Heart left ventricle (tissue), 16 donors: ENCODE measurements at regions not wholly inside any gene's neighbourhood (a gene's known extent, or its start where the extent isn't known, plus 50 kb on each side); places are given as distances from the start of the nearest gene placed in this dataset.
"Not testable (repeated sequence)": the region's sequence is repeated elsewhere in the genome, so short reads cannot be mapped to it uniquely, and the experiment has no call there.

Source experiments
- ATAC-seq, 4 donors: fragments of 200-7000 bp; cut with Tn5 transposase; one replicate each; pipeline ENCODE4 v1.9.1; 2020 to 2022; ENCODE audit warnings: moderate library complexity in 4 of 4, mild to moderate bottlenecking in 3 of 4, moderate number of reproducible peaks in 1 of 4
- DNase-seq, 5 donors: peaks; one replicate each; pipeline ENCODE4 v3.0.0-alpha.2; 2020
- H3K27ac ChIP-seq, 12 donors: fragments of 200-600 bp; sonication (generic) in 4 of 12; one replicate each; pipeline versions ENCODE4 v1.5.0 to v1.8.0; 2016 to 2022; ENCODE audit warnings: mild to moderate bottlenecking in 2 of 12
- H3K27me3 ChIP-seq, 9 donors: fragments of 200-600 bp; sonication (generic) in 2 of 9; one replicate each; pipeline versions ENCODE4 v1.5.1 to v1.8.0; 2016 to 2022; ENCODE audit warnings: mild to moderate bottlenecking in 3 of 9
- H3K36me3 ChIP-seq, 9 donors: fragments of 200-600 bp; sonication (generic) in 2 of 9; one replicate each; pipeline versions ENCODE4 v1.5.0 to v1.8.0; 2018 to 2022; ENCODE audit warnings: mild to moderate bottlenecking in 2 of 9
- H3K4me1 ChIP-seq, 12 donors: fragments of 200-600 bp; sonication (generic) in 4 of 12; one replicate each; pipeline versions ENCODE4 v1.5.0 to v1.8.0; 2016 to 2022; ENCODE audit warnings: mild to moderate bottlenecking in 3 of 12
- H3K4me3 ChIP-seq, 12 donors: fragments of 200-600 bp; sonication (generic) in 4 of 12; one replicate each; pipeline versions ENCODE4 v1.5.0 to v1.8.0; 2017 to 2022; ENCODE audit warnings: mild to moderate bottlenecking in 9 of 12, moderate library complexity in 4 of 12
- H3K9me3 ChIP-seq, 12 donors: fragments of 200-600 bp; sonication (generic) in 4 of 12; one replicate each; pipeline versions ENCODE4 v1.5.0 to v1.8.0; 2016 to 2022; ENCODE audit warnings: mild to moderate bottlenecking in 1 of 12
- CTCF ChIP-seq, 12 donors: fragments of 200-600 bp; sonication (generic) in 4 of 12; IDR thresholded peaks; one replicate each; pipeline versions ENCODE4 v1.5.0 to v1.8.0; 2018 to 2022; ENCODE audit warnings: antibody characterized with exemption in 12 of 12, mild to moderate bottlenecking in 5 of 12
- POLR2A ChIP-seq, 2 donors: fragments of 450-650 bp; IDR thresholded peaks; one replicate each; pipeline ENCODE4 v1.6.1; 2017; ENCODE audit warnings: antibody characterized with exemption in 2 of 2, mild to moderate bottlenecking in 2 of 2, moderate library complexity in 2 of 2
- WGBS, 4 donors: extraction: QIAGEN DNeasy Blood & Tissue Kit in 2 of 4; methylation state at CpG; one replicate each; pipeline versions ENCODE4 v1.1.5 to v1.1.7; 2013 to 2018; 5-methylcytosine and 5-hydroxymethylcytosine counted together
- intact Hi-C, 10 donors: fragments of 100-400 bp; cut with DNase I; formaldehyde crosslinking; loops; one replicate each; pipeline versions ENCODE4 v1.11.1 to v1.14.2; 2022
- donor health status: ischemic (EF 13 %, LVEDD 7.1; RV severe dilation, severe dysfunction).
- donor health status: healthy with polysubstance abuse.
- donor health status: DM: no; HTN: yes; CAD: no.
- donor health status: DM: no; HTN: no; CAD: no.
- donor health status: ischemic (EF 25% LVEDD 6.9; RV normal size, moderate dysfunction).
- donor health status: ischemic (EF 25% LVEDD 5.7; RV mildly dilated, moderate dysfunction).
- donor health status: healthy.
- donor health status: DM: yes; HTN: yes; CAD: no.
- donor health status: ischemic (EF 35%, LVEDD 5.7; RV mildly dilated, moderate dysfunction).
- donor health status: nonischemic (EF 11% LVEDD 7.7; RV severe dilation, severe dysfunction).
- donor health status: DM: yes; HTN: yes; CAD: no.
- donor health status: PGD.
- donor health status: ischemic (EF 29% LVEDD 5.4; RV normal size, mild dysfunction).
- donor health status: nonischemic (EF 23%, LVEDD 6.1; RV moderate dilation, normal function).

DNA sequence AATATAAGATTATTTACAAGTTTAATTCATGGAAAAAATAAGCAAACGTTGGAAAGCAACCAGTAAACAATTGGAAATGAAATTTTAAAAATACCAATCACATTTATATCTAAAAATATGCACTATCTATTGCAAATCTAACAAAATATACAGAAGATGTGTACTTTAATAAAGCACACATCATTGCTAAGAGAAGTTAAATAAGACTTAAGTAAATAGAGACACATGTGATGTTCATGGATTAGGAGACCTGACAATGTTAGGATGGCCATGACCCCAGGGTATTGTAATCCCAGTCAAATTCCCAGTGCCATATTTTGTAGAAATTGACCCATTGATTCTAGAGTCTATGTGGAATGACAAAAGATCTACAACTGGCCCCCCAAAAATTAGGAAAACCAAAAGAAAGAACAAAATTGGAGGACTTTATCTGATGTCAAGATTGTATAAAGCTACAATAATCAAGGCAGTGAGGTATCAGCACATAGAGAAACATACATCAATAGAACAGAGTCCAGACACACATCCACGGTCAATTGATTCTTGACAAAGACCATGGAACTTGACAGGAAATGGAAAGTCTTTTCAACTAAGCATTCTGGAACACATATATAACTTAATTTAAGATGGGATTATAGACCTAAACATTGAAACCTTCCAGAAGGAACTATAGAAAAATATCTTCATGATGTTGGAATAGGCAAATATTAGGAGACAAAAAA lies 90.8 kb upstream of the USP29 start:
- 49 to 51% (median 51%) methylated on average over 2 of the region's 2 CpGs for WGBS, 4 donors
- no peak overlapping the region for H3K27ac ChIP-seq
- no peaks in the 10 kb centered on the region for H3K36me3 ChIP-seq
- H3K4me3 ChIP-seq = no peak overlapping the region
- no peak for TF ChIP-seq CTCF (IDR thresholded peaks at IDR 0.05)
- no peak for TF ChIP-seq POLR2A (IDR thresholded peaks at IDR 0.05)
- intact Hi-C loops = no loop called here
- peaks cover 0 to 5% (median 0%) of the 10 kb centered on the region in 9 donors for H3K27me3 ChIP-seq
- ATAC-seq = no peak
- no peaks in the 10 kb centered on the region for H3K4me1 ChIP-seq
- no peak for DNase-seq
- H3K9me3 ChIP-seq = peaks cover 0 to 64% (median 0%) of the 10 kb centered on the region in 12 donors

GRCh38 chr19:57031106-57031505 lies 88.7 kb upstream of the USP29 start:
- Histone ChIP-seq H3K4me1 (no peaks in the 10 kb centered on the region), H3K27me3 (peaks cover 0 to 5% (median 0%) of the 10 kb centered on the region in 9 donors), H3K9me3 (peaks cover 0 to 52% (median 0%) of the 10 kb centered on the region in 12 donors), H3K27ac (no peak overlapping the region), H3K36me3 (no peaks in the 10 kb centered on the region), H3K4me3 (no peak overlapping the region)
- TF ChIP-seq CTCF (IDR thresholded peaks at IDR 0.05) (no peak), POLR2A (IDR thresholded peaks at IDR 0.05) (no peak)
- intact Hi-C loops = no loop called here
- WGBS, 4 donors = 84 to 86% (median 85%) methylated on average over 12 of the region's 12 CpGs
- DNase-seq (no peak), ATAC-seq (no peak)

DNA sequence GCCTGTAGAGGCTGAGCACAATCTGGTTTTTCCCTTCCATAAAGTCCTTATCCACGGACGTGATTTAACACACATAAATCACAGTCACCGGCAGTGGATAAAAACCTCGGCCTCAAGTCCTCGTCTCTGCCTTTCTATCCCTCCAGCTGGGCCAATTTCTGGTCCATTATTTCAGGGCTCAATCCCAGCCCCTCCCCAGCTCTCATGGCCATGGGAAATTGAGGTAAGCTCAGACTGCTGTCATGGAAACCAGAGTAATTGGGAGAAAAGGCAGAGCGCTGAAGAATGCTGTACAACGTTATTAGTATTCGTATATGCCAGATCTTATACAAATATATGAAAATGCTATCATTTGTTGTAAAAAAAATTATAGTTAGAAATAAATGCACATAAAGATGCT lies 86.2 kb upstream of the USP29 start:
- Histone ChIP-seq H3K4me3 (no peak overlapping the region), H3K27me3 (peaks cover 0 to 3% (median 0%) of the 10 kb centered on the region in 9 donors), H3K36me3 (no peaks in the 10 kb centered on the region), H3K27ac (no peak overlapping the region), H3K4me1 (no peaks in the 10 kb centered on the region), H3K9me3 (peaks cover 0 to 31% (median 0%) of the 10 kb centered on the region in 12 donors)
- intact Hi-C loops = no loop called here
- WGBS, 4 donors = 87 to 90% (median 90%) methylated on average over 8 of the region's 8 CpGs
- TF ChIP-seq POLR2A (IDR thresholded peaks at IDR 0.05) (no peak), CTCF (IDR thresholded peaks at IDR 0.05) (no peak)
- DNase-seq = no peak
- ATAC-seq = no peak

GRCh38 chr19:57034544-57034943 lies 85.2 kb upstream of the USP29 start:
- H3K9me3 ChIP-seq = peaks cover 0 to 33% (median 0%) of the 10 kb centered on the region in 12 donors
- no peak for TF ChIP-seq POLR2A (IDR thresholded peaks at IDR 0.05)
- TF ChIP-seq CTCF (IDR thresholded peaks at IDR 0.05) = no peak
- intact Hi-C loops = no loop called here
- DNase-seq (no peak), ATAC-seq (no peak)
- H3K36me3 ChIP-seq = no peaks in the 10 kb centered on the region
- H3K27ac ChIP-seq = no peak overlapping the region
- 84 to 91% (median 85%) methylated on average over 11 of the region's 11 CpGs for WGBS, 4 donors
- H3K4me3 ChIP-seq = no peak overlapping the region
- peaks cover 0 to 3% (median 0%) of the 10 kb centered on the region in 9 donors for H3K27me3 ChIP-seq
- H3K4me1 ChIP-seq = no peaks in the 10 kb centered on the region

DNA sequence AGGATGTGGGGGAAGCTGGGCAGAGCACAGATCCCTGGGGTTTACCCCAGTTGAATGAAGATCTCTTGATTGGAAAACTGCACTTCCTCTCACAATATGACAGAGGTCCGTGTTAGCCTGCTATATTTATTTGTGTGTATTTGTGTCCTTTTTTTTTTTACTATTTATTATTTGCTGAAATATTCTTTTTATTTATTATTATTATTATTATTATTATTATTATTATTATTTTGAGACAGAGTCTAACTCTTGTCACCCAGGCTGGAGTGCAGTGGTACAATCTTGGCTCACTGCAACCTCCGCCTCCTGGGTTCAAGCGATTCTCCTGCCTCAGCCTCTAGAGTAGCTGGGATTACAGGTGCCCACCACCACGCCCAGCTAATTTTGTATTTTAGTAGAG lies 84.0 kb upstream of the USP29 start:
- H3K4me1 ChIP-seq, DNase-seq, H3K27ac ChIP-seq, H3K4me3 ChIP-seq, intact Hi-C loops, ATAC-seq, H3K27me3 ChIP-seq, H3K36me3 ChIP-seq: not testable (repeated sequence)
- H3K9me3 ChIP-seq = peaks cover 0 to 30% (median 1%) of the 10 kb centered on the region in 12 donors
- WGBS, 4 donors = 84 to 88% (median 87%) methylated on average over 4 of the region's 4 CpGs
